C4-2B (cell line): ENCODE measurements at regions not wholly inside any gene's neighbourhood (a gene's known extent, or its start where the extent isn't known, plus 50 kb on each side); places are given as distances from the start of the nearest gene placed in this dataset.

ENCODE experiments used
- CTCF ChIP-seq: fragments of 450-650 bp; conservative IDR thresholded peaks from 2 replicates; pipeline ENCODE4 v1.5.1; 2017; ENCODE audit warnings: mild to moderate bottlenecking
- ZFX ChIP-seq: fragments of 450-650 bp; IDR thresholded peaks from 2 replicates; pipeline ENCODE4 v1.6.1; 2017

GRCh38 chr16:51048544-51048943 is 102.5 kb downstream of the SALL1 start:
- no peak for TF ChIP-seq CTCF
- TF ChIP-seq ZFX, result no peak
